ENCODE measurements at regions not wholly inside any gene's neighbourhood (a gene's known extent, or its start where the extent isn't known, plus 50 kb on each side); places are given as distances from the start of the nearest gene placed in this dataset.

- no peak for DNase-seq
Measured at GRCh38 chr13:73998631-73999030, 135.6 kb downstream of the KLF12 start.

DNA sequence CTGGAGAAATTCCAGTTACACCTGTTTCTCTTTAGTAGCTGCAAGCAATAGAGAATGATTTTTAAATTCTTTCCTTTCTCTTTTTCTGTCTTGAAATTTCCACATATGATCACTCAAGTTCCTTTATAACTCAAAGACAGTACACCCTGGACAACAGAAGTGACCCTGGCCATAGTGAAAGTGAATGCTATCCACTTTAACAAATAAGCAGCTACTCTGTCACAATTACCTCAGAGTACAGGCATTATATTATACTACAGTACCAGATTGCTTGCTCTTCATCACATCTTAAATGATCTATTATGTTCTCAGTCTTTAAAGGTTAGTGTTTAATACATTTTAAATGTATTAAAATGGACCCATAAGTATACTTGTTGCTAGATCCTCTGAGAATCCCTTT, 136.2 kb downstream of the KLF12 start:
- no peak for DNase-seq

GRCh38 chr13:73996569-73996968, 137.6 kb downstream of the KLF12 start:
- DNase-seq, result no peak

- DNase-seq, result no peak
Measured at GRCh38 chr13:73995736-73996135, 138.5 kb downstream of the KLF12 start.

GRCh38 chr13:73993661-73994060, 140.5 kb downstream of the KLF12 start:
- DNase-seq, result no peak

- DNase-seq, result no peak
Measured at GRCh38 chr13:73991884-73992283, 142.3 kb downstream of the KLF12 start.

GRCh38 chr13:73991384-73991783, 142.8 kb downstream of the KLF12 start:
- DNase-seq, result no peak

GRCh38 chr13:73989244-73989843, 144.9 kb downstream of the KLF12 start:
- DNase-seq, result no peak

- DNase-seq, result no peak
Measured at GRCh38 chr13:73988461-73988860, 145.7 kb downstream of the KLF12 start.

- no peak for DNase-seq
Measured at GRCh38 chr13:73987618-73988017, 146.6 kb downstream of the KLF12 start.

DNA sequence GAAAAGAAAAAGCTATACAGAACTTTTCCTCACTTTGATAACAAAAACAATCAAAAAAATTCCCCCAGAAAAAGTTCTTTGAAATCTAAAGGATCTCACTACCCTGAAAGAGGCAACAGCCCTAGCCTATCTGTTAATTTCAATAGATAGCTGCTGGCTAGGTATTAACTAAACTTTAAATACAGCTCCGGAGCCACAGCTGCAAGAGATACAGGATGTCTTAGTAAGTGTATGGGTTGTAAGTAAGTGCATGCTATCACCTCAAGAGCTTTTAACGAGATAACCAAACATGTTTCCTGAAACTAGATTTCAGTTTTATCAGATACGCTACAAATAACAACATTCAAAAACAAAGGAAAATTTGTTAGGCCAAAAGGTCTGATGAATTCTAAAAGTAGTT, 148.4 kb downstream of the KLF12 start:
- DNase-seq, result no peak

GRCh38 chr13:73984949-73985691, 149.1 kb downstream of the KLF12 start:
- no peak for DNase-seq

DNA sequence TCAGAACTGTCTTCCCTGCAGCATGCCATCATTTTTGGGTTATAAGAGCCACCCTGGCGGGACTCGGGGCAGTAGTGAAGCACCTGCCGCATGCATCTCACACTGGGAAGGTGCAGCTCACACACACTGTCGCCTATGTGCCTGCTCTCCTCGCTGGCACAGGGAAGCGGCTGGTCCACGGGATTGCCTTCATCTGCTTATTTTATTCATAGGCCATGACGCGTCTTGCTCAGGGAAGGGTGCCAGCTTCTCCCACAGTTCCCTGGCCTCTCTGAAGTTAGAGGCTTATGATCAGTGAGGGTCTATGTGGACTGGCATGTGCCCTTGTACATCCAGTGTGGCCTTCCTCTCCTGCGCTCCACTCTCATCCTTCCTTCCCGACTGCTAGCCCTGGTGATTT, 150.0 kb downstream of the KLF12 start:
- DNase-seq, result no peak

GRCh38 chr13:73983109-73983508, 151.1 kb downstream of the KLF12 start:
- DNase-seq, result no peak

- DNase-seq, result no peak
Measured at GRCh38 chr13:73981595-73981994, 152.6 kb downstream of the KLF12 start.

DNA sequence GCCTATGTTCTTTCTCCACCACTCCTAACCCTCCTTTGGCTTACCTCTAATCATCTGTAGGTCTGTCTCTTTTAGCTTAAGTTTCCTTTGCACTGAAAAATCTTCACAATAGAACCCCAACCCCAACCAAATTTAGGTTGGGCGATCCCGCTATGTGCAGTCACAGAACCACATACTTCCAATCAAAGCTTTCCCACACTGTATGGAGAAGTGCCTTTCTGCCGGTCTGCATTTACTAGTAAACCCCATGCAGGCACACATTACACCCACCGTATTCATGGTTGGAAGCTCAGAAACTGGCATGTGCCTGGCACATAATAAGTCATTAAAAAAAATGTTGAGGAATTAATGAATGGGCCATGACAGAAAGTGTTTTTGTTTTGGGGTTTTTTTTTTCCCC, 158.4 kb downstream of the KLF12 start:
- no peak for DNase-seq

DNA sequence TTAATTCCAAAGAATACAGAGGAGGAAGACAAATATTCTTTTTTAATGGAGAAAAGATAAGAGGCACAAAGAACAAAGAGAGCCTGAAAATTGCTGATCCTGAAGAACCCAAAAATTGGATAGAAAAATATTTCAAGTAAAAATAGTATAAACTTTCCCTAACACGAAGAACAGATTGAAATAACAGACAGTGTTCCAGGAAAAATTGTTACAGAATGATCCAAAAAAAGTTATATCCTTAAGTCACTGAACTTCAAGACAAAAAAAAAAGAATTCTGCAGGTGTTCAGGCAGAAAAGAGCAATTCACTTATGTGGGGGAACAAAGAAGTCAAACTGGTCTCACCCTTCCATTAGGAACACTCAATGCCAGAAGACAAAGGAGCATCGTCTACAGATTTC, 160.2 kb downstream of the KLF12 start:
- no peak for DNase-seq

GRCh38 chr13:73973156-73973555, 161.0 kb downstream of the KLF12 start:
- no peak for DNase-seq

DNA sequence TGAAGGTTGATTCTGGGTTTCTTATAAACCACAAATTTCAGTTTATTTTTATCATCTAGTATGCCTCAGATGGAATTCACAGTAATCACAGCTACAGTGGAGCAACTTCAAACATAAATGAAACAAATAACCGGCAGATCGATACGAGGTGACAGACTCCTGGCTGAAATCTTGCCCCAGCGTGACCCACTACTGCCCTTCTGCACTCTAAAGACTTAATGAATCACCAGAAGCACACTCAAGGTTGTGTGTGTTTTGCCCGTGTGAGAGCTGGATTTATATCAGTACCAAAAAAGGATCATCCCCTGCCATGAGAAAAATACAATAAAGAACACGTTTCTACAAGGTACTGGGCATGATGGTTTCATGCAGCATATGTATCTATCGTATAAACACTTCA, 161.7 kb downstream of the KLF12 start:
- no peak for DNase-seq

DNA sequence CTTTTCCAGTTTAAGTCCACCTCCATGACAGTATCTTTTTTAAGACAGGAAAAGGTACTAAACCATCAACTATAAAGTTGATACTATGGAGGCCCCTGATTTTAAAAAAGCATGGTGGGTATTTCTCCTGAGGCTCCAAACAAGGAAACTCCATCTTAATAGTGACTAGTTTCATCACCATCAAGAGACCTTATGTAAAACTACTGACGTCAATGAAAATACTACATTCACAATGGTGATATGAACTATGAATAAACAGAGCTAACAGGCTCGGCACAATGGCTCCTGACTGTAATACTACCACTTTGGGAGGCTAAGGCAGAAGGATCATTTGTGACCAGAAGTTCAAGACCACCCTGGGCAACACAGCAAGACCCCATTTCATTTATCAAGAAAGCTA, 162.7 kb downstream of the KLF12 start:
- no peak for DNase-seq

DNA sequence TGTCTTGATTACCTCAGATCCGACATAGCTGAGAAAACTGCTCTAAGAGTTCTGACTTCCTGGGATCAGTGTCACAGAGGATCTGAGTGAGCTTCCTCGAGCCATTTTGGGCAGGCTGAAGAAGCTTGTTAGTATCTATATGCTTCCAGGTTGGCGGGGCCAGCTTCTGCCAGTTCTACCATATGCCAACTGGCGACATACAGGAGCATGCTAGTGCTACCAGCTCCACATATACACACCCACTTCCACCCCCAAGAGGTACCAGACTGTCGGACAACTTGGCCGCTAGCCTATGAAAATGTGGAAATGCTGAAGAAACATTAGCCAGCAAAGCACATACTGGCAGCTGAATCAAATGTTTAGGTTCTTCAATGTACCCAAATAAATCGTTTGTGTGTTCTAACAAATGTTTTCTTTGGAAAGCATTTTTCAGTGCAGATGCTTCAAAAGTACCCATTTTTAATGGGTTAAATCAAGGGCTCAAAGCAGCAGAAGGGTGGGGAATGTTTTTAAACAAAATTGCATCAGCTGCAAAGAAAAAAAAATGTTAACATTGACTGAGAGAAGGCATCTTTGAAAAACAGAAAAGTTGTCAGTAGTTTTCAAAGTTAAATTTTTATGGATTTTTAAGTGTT, 163.7 kb downstream of the KLF12 start:
- no peak for DNase-seq

DNA sequence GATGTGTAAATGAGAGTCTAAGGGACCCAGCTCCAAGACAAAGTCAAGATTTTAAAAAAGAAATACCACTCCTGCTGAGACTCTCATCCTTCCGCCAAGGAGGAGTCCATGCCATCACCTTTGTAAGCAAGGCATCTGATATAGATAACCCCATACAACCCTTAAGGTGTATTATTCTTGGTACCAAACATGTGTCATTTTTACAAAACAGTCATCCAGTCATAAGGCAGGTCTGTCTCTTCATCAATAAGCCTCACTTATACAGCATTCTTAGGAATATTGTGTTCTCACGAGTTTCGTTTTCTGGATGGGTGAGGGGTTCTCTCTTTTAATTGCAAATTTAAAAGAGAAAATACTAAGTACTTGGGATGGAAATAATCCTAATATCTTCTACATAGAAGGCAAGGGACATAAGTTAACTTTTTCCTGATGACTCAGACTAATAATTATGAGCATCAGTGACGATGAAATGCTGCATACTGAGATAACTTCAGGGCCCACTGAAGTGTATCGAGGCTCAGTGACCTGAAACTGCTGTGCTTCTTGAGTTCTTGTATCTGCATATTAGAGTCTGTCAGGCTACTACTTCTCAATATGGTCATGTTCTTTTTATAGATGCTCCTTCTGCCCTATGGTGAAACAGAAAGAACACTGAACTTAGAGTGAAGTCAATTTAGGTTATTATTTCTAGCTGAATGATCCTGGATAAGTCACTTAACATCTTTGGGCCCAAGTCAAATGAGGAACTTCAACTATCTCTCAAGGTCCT, 166.6 kb downstream of the KLF12 start:
- no peak for DNase-seq

- DNase-seq, result no peak
Measured at GRCh38 chr13:73966331-73966730, 167.9 kb downstream of the KLF12 start.

Measured in fibroblast of skin of scalp (primary cell).